ENCODE measurements at regions not wholly inside any gene's neighbourhood (a gene's known extent, or its start where the extent isn't known, plus 50 kb on each side); places are given as distances from the start of the nearest gene placed in this dataset.
A peak's percentile ranks its signal among the peaks of the same experiment; 100 is the strongest.

DNA sequence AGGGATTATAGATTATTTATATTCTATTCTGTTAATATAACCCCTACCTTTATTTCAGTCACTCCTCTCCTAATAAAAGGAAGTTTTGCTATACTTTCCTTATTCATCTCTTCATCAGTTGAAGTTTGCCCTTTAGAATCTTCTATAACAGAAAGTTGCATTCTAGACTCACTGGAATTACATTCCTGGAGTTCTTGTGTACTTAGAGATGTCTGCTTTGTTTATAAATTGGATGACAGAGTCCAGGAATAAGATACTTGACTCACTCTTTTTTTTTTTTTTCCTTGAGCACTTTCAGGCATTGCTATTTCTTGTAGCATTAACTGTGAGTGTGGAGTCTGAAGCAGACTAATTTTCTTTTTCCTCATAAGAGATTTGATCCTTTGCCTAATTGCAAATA lies 640.8 kb downstream of the XPNPEP1 start:
- Histone ChIP-seq H3K4me1 (ENCODE audit: control insufficient read depth, insufficient read depth, low read length) (peaks cover 8% of the 10 kb centered on the region), H3K36me3 (ENCODE audit: control insufficient read depth, insufficient read depth, low read length) (no peaks in the 10 kb centered on the region), H3K27ac (ENCODE audit: insufficient read depth, low read length) (no peak overlapping the region), H3K4ac (ENCODE audit: low read depth, low read length) (no peak overlapping the region), H2BK20ac (ENCODE audit: low read depth, low read length) (no peak overlapping the region), H3K4me3 (ENCODE audit: insufficient read depth, low read depth, low read length) (no peak overlapping the region), H2BK120ac (ENCODE audit: low read depth, low read length) (no peak overlapping the region), H2BK15ac (ENCODE audit: low read depth, low read length) (no peak overlapping the region), H3K4me2 (ENCODE audit: low read depth, low read length) (no peak overlapping the region), H4K91ac (ENCODE audit: insufficient read depth, low read depth, low read length) (no peak overlapping the region), H2AFZ (replicated peaks; ENCODE audit: low read length, poor library complexity) (no peak overlapping the region), H3K14ac (replicated peaks; ENCODE audit: low read depth, low read length) (no peak overlapping the region), H3K9me1 (ENCODE audit: insufficient read depth, low read length) (peaks cover 5% of the 10 kb centered on the region), H3K56ac (ENCODE audit: extremely low read depth, insufficient read depth, low read length) (peak overlapping the region; percentile 79; the same call in 1 of the 2 replicates), H3K9me3 (ENCODE audit: control insufficient read depth, insufficient read depth, low read length) (no peaks in the 10 kb centered on the region), H2AK5ac (ENCODE audit: low read depth, low read length) (no peak overlapping the region), H4K8ac (ENCODE audit: low read depth in 2 of 2, low read length in 2 of 2) (peak overlapping the region in 1 of 2 experiments; percentile 97; a peak in 1 of 4 replicates), H4K5ac (ENCODE audit: low read depth, low read length) (no peak overlapping the region), H4K20me1 (ENCODE audit: insufficient read depth, low read length) (no peaks in the 10 kb centered on the region), H3K27me3 (ENCODE audit: control insufficient read depth, insufficient read depth, low read length) (no peaks in the 10 kb centered on the region), H3K9ac (ENCODE audit: low read depth, low read length) (no peak overlapping the region), H2BK5ac (ENCODE audit: low read depth, low read length, poor library complexity, severe bottlenecking) (peak overlapping the region; percentile 99), H3K79me1 (ENCODE audit: low read depth in 1 of 2, low read length in 2 of 2) (no peaks in the 10 kb centered on the region), H3K18ac (ENCODE audit: low read depth, low read length) (no peak overlapping the region), H3K23ac (ENCODE audit: low read depth, low read length) (no peak overlapping the region), H2AK9ac (replicated peaks; ENCODE audit: low read depth, low read length, poor library complexity) (no peak overlapping the region)
- peak; percentile 92 for ATAC-seq (ENCODE audit: low read depth)
- ChIA-PET POLR2A (ENCODE audit: unreplicated experiment) (no interaction called here), CTCF (no interaction called here)
- TF ChIP-seq FOS (IDR thresholded peaks at IDR 0.05; ENCODE audit: low read depth, low read length) (peak; percentile 66), MAFK (IDR thresholded peaks at IDR 0.05; ENCODE audit: low read depth, low read length) (no peak), SMC3 (IDR thresholded peaks at IDR 0.05; ENCODE audit: low read depth, low read length) (no peak), RCOR1 (IDR thresholded peaks at IDR 0.05; ENCODE audit: insufficient replicate concordance, low read length) (peak; percentile 83)
- TF ChIP-seq, protein P1, sequence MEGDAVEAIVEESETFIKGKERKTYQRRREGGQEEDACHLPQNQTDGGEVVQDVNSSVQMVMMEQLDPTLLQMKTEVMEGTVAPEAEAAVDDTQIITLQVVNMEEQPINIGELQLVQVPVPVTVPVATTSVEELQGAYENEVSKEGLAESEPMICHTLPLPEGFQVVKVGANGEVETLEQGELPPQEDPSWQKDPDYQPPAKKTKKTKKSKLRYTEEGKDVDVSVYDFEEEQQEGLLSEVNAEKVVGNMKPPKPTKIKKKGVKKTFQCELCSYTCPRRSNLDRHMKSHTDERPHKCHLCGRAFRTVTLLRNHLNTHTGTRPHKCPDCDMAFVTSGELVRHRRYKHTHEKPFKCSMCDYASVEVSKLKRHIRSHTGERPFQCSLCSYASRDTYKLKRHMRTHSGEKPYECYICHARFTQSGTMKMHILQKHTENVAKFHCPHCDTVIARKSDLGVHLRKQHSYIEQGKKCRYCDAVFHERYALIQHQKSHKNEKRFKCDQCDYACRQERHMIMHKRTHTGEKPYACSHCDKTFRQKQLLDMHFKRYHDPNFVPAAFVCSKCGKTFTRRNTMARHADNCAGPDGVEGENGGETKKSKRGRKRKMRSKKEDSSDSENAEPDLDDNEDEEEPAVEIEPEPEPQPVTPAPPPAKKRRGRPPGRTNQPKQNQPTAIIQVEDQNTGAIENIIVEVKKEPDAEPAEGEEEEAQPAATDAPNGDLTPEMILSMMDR (conservative IDR thresholded peaks at IDR 0.05; ENCODE audit: low read depth, low read length), result no peak
- dilution Hi-C loops (cut with HindIII; ENCODE audit: low sequenced_read_pairs, unreplicated experiment), result no loop called here
- intact Hi-C loops (cut with micrococcal nuclease), result loop anchor here (5.0 kb wide), 1 partner anchor 75 kb away; no protein-coding TSS in a partner anchor
- in situ Hi-C loops (cut with MboI; ENCODE audit: low sequenced_read_pairs), result no loop called here
- BruUV-seq (replicated peaks), result no TSS peak
- DNase-seq, result peak; percentile 89

All from IMR-90 (cell line).